GF-D8 (cell line): ENCODE measurements at regions not wholly inside any gene's neighbourhood (a gene's known extent, or its start where the extent isn't known, plus 50 kb on each side); places are given as distances from the start of the nearest gene placed in this dataset.

Experiments used
- DNase-seq: peaks from one replicate; lab custom pipeline; 2025; lab: John Stamatoyannopoulos, UW

DNA sequence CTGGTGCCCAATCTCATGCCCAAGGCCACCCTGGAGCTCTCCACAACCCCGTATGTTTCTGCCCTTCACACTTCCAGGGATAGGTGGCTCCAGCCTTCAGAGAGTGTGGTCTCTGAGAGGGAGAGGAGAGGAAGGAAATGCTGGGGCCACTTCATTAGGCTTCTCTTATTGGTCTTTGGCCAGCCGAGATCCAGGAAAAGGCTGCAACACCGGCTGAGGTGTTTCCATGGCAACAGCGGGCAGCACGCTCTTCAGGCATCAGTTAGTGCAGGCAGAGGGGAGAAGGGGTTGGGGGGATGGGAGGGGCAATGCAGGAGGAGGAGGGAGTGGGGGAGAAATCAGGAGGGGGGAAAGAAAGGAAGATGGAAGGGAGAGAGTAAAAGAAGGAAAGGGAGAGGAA is 275.1 kb upstream of the GJB5 start:
- DNase-seq: no peak

DNA sequence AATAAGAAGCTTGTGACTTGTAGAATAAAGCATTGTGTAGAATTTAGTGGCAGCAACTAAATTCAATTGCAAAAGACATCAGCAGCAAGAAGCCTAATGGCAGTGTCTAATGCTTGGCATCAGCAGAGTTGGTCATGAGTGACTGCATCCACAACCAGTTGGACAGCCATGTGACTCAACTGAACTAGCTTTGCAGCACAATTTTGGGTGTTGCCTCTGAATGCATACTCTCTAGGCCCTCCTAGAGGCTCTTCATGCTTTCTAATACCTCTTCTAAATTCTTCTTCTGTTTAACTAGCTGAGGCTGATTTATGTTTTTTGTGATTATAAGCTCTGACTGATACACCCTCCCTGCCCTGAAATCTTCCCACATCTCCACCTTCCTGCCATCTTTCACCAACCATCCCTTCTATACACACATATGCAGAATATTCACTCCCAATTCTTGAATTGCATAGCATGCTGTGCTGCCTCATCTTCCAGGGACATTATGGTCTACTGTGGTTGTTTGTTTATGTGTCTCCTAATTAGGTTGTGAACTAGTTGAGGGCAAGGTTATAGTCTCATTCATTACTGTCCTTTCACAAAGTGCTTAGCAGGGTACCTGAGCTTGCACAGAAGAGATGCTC is 266.7 kb upstream of the GJB5 start:
- DNase-seq: no peak

DNA sequence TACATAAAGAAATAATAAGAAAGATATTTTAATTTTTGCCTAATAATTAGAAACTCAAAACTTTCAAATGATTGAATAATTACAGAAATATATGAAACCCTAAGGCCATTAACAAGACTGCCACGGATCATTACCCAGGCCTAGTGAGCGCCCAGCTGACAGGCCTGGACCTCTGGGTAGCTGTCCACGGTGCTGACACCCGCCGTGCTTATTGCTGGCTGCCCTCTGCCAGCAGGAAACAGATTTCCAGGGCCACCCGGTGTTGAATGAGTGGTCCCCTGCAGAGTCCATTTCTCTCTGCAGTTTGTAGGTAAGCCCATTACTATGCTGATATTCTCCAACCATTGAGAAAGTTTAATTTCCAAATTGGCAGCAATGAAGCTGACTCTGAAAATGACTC is 254.4 kb upstream of the GJB5 start:
- DNase-seq: no peak

DNA sequence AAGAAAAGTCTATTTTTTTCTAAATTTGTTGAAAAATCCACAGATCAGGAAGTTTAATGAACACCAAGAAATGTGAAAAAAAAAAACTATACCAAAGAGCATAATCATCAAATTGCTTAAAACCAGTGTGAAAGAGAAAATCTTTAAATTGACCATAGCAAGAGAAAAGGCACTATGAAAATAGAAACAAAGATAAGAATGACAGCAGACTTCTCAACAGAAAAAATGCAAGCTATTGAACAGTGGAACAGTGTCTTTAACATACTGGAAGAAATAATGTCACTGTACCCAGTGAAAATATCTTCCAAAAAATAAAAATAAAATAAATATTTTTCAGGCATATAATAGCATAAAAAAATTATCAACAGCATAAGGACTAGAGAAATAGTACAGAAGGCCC is 243.0 kb upstream of the GJB5 start:
- DNase-seq: no peak

DNA sequence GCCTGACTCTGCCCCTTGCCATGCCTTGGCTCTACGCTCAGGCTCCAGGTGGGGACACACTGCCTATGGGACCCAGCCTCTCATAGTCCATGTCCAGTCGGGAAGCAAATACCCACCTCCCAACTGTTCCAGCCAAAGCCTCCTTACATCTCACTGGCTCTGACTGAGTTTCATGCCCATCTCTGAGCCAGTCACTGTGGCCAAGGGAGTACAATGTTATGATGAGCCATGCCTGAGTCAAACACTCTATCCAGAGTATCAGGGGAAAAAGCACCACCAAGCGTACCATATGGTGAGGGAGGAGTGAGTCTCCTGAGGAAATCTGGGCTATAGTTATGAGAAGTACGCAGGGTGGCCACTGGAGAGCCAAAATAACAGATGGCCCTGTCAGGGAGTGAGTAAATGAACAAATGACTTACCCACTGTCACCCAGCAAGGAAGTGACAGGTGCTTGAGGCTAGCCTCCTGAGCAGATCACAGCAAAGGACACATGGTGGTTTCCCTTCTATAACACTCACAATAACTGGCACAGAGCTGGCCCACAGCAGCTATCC is 236.6 kb upstream of the GJB5 start:
- DNase-seq: no peak

DNA sequence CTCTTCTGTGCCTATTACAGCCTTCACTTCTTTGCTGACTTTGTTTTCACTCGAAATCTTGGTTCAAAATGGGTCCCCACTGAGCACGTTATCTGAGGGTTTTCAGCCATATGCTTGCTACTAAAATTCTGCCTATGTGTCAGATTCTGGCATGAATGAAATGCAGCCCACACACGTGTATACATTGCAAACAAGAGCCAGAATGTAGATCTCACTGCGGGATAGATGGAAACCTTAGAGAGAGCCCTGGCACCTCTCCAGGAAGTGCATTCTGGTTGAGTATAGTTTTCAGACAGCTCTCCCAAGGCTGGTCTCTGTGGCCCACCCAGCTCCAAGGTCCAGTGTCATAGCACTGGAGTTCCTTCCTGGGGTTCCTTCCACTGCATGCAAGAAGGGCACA is 234.7 kb upstream of the GJB5 start:
- no peak for DNase-seq

DNA sequence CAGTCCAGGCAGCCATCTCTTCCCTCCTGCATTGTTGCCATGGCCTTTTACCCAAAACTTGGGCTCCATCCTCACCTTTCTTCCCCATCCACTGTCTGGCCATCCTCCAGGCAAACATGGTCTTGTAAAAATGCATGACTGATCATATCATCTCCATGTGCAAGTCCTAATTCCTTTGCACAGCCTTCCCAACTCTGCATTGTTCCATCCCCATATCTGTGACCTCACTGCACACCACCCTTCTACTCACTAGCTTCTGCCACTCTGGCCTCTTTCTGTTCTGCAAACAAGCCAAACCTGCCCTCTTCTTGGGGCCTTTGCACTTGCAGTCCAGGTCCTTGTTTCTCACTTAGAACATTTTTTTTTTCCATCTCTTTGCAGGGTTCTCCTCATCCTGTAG is 230.1 kb upstream of the GJB5 start:
- DNase-seq: no peak

DNA sequence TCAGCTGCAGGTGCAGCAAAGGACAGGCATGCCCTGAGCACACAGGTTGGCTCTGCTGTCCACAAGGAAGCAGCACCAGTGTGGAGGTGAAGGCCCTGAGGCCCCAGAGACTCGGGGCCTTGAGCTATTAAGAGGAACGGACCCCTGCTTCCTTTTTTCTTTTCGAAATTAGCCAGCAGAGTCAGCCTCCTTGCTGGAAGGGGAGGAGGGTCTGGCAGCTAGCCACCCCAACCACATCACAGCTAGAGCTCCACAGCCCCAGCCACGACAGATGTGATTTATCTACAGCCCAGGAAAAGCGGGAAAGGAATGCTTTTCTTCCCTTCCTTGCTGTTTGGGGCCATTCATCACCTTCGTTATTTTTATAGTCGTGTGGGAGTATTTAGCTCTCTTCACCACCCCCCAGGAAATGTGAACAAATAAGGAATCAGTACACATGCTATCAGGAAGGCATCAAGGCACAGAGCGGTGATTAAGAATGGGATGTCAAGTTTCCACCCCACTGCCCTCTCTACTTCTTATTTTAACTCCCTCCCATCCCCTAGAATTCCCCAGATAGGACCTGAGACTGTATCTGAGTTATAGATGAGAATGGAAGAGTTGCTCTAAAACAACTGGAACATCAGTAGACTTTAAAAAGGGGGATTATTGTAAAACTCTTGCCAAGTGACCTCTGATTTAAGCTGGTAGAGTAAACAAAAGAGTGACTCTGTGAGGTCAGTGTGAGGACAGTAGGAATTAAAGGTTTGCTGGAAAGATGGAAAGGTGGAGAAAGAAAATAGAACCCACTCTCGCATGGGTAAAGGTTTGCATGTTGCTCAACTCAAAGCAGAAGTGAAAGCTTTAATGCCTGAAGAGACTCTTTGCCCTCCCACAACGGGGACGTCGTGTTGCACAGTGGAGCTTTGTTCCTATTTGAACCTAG is 224.7 kb upstream of the GJB5 start:
- DNase-seq: no peak

DNA sequence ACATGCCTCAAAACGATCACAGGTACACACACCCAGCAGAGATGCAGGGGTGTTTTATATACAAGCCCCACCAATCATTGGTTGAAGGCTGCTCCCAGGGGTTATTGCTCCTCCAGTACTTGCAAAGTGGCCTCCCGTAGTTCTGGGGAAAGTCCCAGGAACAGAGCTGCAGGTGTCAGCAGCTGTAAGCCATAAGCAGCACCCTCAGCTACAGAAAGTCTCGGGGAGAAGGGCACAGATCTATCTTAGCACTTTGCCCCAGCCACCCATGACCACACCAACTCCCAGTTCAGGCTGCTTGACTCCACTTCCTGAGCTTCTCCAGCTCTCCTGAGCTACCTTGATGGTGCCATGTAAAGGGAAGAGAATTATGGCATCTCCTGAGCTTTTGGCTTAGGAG is 222.7 kb upstream of the GJB5 start:
- no peak for DNase-seq

DNA sequence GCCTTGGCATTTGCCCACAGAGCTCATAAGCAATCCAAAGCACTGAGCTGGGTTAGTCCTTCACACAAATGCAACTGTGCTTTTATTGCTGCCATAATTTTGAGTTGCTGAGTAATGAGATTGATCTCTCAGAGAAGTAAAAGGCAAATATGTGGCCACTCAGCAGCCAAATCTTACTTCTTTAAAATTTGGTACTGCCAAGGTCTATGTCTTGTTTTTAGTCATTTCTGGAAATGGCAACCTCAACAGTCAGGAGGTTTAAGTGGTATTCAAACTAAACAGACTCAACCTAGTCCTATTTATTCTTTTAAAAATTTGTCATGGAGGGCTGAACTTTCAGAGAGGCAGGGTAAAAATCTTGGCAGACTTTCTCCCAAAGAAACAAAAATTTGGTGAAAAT is 216.4 kb upstream of the GJB5 start:
- DNase-seq: no peak

DNA sequence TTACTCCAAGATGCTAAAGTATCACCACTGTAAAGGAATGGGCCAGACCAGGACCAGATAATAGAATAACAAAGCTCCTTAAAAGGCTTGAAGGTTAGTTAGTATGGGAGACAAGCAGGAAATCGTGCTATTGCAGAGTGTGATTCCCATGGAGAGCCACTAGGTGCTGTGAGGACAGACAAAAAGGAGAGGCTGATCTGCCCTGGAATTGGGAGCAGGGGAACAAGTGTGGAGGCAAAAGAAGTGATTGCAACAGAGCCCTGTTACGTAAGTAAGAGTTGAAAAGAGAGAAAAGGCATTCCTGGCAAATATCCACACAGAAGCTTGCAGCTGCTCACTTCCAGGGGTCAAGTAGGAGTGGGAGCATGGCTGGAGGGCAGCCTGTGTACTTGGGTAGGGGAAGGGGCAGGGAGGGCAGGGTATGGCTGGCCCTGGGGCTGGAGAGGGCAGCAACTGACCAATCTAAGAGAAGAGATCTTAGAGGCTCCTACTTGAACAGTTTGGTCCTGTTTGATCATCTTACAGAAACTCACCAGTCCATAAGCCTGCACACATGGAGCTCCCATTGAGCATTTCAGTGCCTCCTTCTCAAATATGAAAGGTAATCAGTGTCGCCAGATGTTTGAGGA is 207.7 kb upstream of the GJB5 start:
- no peak for DNase-seq

DNA sequence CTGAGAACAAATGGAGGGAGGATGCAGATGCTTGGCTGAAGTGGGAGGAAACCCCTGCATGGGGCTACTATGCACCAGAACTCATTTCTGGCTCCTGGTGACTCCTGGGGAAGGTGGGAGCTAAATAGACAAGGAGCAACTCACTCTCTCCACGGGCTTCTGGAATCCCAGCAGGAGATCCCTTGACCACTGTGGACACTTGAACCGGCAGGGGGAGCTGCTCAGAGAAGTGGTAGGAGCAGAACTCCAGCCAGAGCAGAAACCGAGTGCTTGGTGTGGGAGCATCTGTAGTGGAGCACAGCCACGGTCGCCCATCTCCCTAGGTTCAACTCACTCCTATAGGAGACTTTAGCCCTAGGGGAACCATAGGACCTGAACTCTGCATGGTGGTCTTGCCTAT is 205.6 kb upstream of the GJB5 start:
- DNase-seq: no peak

DNA sequence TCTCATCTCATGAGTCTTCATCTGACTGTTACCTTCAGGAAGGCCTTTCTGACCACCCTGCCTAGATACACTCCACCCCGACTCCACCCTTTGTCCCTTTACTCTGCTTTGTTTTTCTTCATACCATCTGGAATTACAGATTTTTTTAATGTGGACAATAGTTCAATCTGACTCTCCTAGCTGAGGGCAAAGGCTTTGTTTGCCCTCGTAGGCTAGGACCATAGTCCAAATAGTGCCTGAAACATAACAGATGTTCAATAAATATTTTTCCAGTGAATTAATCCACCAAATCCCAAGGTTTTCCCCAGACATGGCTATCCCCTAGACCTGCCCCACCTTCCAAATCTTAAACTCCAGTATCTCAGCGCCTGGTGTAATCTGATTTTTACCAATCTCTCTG is 176.5 kb upstream of the GJB5 start:
- no peak for DNase-seq

DNA sequence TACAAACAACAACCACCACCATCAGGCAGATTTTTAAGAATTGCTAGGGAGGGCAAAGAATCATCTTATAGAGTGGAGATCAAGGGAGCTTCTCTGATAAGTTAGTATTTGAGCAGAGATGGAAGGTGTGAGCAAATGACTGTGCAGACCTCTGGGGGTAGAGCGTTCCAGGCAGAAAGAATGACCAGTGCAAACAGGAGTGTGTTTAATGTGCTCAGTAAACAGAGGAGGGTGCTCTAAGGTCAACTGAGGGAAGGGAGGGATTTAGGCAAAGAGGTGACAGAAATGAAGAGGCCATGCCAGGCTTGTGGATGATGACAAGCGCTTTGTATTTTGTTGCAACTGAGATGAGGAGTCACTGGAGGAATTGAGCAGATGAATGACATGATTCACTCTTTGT is 172.5 kb upstream of the GJB5 start:
- DNase-seq: no peak

DNA sequence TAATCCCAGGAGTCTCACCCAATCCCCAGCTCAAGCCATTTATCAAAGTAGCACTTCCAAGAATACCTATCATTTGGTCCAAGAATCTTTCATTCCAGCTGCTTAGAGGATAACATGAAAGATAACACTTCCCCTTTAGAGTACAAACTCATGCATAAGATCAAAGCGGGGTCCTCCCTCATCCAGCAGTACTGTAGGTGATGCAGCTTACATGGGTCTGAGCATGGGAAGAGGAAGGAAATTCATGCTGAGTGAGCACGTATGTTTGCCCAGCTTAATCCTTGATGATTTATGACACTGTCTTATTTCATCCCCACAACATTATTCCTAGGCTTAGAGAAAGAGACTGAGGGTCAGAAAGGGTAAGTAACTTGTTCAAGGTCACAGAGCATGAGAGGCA is 167.1 kb upstream of the GJB5 start:
- DNase-seq: no peak

DNA sequence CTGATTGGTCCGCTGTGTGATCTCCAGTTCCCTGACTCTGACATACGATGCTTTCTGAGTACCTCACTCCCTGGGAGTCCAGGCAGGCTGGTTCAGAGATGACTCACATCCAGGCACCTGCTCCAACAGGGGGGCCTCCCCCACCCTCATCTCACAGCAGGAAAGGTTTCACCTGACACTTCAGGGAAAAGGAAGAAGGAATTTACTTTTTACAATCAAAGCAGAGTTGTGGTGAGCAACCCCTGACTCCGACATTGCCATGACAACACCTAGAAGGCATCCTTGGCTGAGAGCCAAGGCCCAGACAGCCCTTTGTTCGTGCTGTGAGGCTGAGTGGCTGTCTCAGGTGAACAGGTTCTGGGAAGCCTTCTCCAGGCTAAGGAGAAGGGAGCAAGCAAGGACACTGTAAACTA is 164.6 kb upstream of the GJB5 start:
- DNase-seq: no peak

DNA sequence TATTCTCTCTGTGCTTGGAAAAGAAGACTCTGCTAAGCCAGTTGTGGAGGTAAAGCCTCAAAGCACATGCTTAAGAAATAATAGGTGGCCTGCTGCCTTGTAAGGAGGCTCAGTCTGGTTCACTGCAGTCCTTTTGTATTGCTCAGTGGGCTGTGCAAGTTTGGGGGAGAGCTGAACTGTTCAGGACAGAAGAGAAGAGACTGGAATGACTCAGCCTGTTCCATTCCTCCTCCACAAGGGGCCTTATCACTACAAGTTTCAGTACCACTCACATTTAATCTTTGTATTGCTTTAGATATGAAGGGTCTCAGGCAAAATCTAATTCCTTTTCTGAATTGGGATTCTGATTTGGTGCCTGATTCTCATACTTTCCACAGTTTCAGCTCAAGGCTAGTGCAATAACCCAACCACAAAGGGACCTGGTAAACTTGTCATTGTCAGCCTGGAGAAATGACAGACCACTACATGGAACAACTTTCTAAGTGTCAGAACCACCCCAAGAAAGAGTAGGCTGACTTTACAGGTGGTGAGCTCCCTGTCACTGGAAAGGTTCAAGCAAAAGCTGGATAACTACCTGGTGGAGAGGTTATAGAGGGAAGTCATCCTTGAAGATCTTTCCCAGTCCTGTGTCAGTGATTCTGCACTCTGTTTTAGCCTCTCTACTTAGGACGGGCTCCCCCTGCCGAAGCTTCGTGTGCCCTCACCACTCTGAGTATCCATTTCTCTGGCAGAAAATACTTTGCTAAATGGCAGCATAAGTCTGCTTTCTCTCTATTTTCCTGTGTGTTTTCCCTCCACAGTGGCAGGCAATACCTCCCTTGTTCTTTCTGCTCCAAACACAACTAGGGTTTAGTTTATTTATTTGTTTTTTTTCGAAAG is 162.9 kb upstream of the GJB5 start:
- no peak for DNase-seq

DNA sequence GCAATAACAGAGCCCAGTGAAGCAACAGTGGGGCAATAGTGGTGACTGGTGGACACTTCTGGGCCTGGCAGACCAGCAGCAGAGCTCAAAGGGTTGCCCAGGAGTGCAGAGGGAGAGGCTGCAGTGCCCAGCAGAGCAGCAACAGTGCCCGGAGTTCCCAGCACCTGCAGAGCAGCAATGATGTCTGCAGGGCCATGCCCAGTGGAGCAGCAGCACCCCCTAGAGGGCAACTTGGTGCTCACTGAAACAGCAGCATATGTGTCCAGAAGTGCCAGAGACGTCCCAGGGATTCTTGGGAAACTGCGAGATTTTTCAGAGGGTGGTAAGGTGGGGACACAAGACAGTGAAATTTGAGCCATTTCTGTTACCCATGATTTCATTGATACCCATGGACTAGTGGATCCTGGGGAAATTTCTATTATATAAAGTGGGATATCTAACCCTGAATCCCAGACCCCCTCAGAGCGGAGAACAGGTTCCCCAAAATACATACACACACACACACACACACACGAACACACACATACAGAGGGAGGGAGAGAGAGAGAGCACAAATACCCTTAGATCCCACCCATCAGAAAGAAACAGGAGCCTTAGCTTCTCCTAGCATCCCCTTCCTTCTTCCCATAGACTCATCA is 156.9 kb upstream of the GJB5 start:
- peak; percentile 2 for DNase-seq

DNA sequence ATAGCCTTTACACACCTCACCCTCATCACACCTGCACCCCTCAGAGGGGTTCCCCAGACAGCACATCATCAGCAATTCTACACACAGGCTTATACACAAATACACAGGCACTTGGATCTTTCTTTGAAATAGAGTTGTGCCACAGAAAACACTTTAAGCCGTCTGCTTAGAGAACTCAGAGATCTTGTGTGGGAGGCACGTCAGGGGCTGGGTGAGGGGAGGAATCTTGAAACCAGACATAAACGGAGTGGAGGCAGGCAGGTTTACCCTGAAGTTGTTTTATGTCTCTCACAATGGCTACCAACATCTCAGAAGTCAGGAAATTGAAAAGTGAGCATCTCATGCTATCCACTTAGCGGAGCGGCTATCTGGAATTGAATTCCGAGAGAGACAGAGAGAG is 151.9 kb upstream of the GJB5 start:
- DNase-seq: no peak

DNA sequence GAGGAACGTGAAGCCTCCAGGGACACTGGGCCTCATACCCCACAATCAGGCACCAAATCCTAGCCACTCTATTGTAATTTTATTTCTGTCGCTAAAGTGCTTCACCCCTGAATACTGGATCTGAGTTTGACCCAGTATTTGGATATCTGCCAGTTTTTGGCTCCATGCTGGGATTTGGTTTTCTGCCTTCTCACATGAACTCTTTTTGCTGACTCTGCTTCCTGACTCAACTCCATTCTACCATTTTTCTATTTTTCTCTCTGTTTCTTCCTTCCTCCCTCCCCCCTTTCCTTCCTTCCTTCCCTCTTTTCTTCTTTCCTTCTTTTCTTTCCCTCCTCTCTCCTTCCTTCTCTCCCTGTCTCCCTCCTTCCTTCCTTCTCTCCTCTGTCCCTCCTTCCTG is 151.3 kb upstream of the GJB5 start:
- DNase-seq: no peak

DNA sequence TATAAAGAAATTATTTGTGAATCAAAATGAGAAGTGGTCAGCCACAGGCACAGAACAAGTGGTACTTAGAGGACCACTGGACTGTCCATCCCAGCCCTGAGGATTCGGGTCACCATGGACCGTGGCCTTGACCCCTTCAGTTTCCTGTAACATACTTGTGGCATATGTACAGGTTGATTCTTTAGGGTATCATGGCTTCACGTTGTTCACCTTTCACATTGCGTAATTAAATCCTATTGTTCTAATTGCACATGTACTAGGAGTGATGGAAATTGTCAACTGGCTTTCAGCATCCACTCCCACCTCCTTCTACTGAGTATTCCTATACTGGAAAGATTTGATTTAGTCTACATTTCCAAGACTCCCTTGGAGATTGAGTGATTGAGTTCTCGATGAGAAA is 148.3 kb upstream of the GJB5 start:
- no peak for DNase-seq

DNA sequence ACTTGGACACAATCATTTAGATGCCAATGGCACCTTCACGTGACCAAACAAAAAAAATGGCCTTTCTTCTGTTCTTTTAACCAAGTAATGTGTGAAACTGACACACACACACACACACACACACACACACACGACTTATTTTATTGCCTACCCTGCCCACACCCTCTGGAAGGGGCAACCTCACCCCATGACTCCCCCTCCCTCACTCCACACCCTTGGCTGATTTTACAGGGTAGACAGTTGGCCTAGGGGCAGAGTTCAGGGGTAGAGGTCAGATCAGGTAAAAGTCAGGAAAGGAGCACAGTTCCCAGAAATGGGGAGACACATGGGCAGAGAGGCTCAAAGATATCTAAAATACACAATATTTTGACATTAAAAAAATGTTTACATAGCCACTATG is 144.8 kb upstream of the GJB5 start:
- no peak for DNase-seq
